ENCODE measurements at regions not wholly inside any gene's neighbourhood (a gene's known extent, or its start where the extent isn't known, plus 50 kb on each side); places are given as distances from the start of the nearest gene placed in this dataset.

GRCh38 chr5:88391991-88392390, 123.3 kb upstream of the TMEM161B start:
- Histone ChIP-seq H3K9me3 (no peaks in the 10 kb centered on the region), H3K36me3 (no peaks in the 10 kb centered on the region), H3K4me3 (no peak overlapping the region), H3K27me3 (no peaks in the 10 kb centered on the region), H3K27ac (no peak overlapping the region), H3K4me1 (peaks cover 0 to 14% (median 0%) of the 10 kb centered on the region in 4 donors)
- TF ChIP-seq EP300 (IDR thresholded peaks at IDR 0.05) (no peak), CTCF (IDR thresholded peaks at IDR 0.05) (no peak), POLR2A (IDR thresholded peaks at IDR 0.05) (no peak)
- WGBS, 2 donors = 40 to 49% methylated on average over 3 of the region's 3 CpGs
- no peak for DNase-seq (ENCODE audit: low spot score in 2 of 2)

- no peaks in the 10 kb centered on the region for H3K36me3 ChIP-seq
- H3K4me3 ChIP-seq = no peak overlapping the region
- TF ChIP-seq EP300 (IDR thresholded peaks at IDR 0.05) (no peak), CTCF (IDR thresholded peaks at IDR 0.05) (no peak), POLR2A (IDR thresholded peaks at IDR 0.05) (no peak)
- no peaks in the 10 kb centered on the region for H3K27me3 ChIP-seq
- H3K4me1 ChIP-seq = peaks cover 0 to 9% (median 0%) of the 10 kb centered on the region in 4 donors
- no peak for DNase-seq (ENCODE audit: low spot score in 2 of 2)
- H3K27ac ChIP-seq = no peak overlapping the region
- H3K9me3 ChIP-seq = no peaks in the 10 kb centered on the region
- 73 to 86% methylated on average over 8 of the region's 8 CpGs for WGBS, 2 donors
Measured at GRCh38 chr5:88391116-88391515, 122.5 kb upstream of the TMEM161B start.

GRCh38 chr5:88390481-88390880, 121.8 kb upstream of the TMEM161B start:
- Histone ChIP-seq H3K4me1 (peaks cover 0 to 9% (median 0%) of the 10 kb centered on the region in 4 donors), H3K4me3 (no peak overlapping the region), H3K27ac (no peak overlapping the region), H3K36me3 (no peaks in the 10 kb centered on the region), H3K27me3 (no peaks in the 10 kb centered on the region), H3K9me3 (no peaks in the 10 kb centered on the region)
- DNase-seq (ENCODE audit: low spot score in 2 of 2) = no peak
- TF ChIP-seq POLR2A (IDR thresholded peaks at IDR 0.05) (no peak), CTCF (IDR thresholded peaks at IDR 0.05) (no peak), EP300 (IDR thresholded peaks at IDR 0.05) (no peak)
- WGBS, 2 donors = 77 to 90% methylated on average over 2 of the region's 2 CpGs

- no peak overlapping the region for H3K4me3 ChIP-seq
- no peaks in the 10 kb centered on the region for H3K36me3 ChIP-seq
- no peak for DNase-seq (ENCODE audit: low spot score in 2 of 2)
- no peak for TF ChIP-seq POLR2A (IDR thresholded peaks at IDR 0.05)
- no peak for TF ChIP-seq CTCF (IDR thresholded peaks at IDR 0.05)
- no peak for TF ChIP-seq EP300 (IDR thresholded peaks at IDR 0.05)
- 33 to 37% methylated on average over 6 of the region's 6 CpGs for WGBS, 2 donors
- H3K4me1 ChIP-seq = peaks cover 0 to 9% (median 0%) of the 10 kb centered on the region in 4 donors
- H3K27ac ChIP-seq = no peak overlapping the region
- H3K27me3 ChIP-seq = no peaks in the 10 kb centered on the region
- no peaks in the 10 kb centered on the region for H3K9me3 ChIP-seq
Measured at GRCh38 chr5:88390096-88390441, 121.4 kb upstream of the TMEM161B start.

GRCh38 chr5:88389338-88390095, 120.9 kb upstream of the TMEM161B start:
- 52 to 58% methylated on average over 4 of the region's 4 CpGs for WGBS, 2 donors
- H3K4me3 ChIP-seq = peak overlapping the region in 1 of 4 donors; percentile 20
- H3K27ac ChIP-seq = peak overlapping the region in 1 of 4 donors; percentile 45
- no peaks in the 10 kb centered on the region for H3K9me3 ChIP-seq
- no peak for DNase-seq (ENCODE audit: low spot score in 2 of 2)
- H3K27me3 ChIP-seq = no peaks in the 10 kb centered on the region
- H3K4me1 ChIP-seq = peaks cover 0 to 9% (median 0%) of the 10 kb centered on the region in 4 donors
- TF ChIP-seq EP300 (IDR thresholded peaks at IDR 0.05) (no peak), POLR2A (IDR thresholded peaks at IDR 0.05) (no peak), CTCF (IDR thresholded peaks at IDR 0.05) (no peak)
- H3K36me3 ChIP-seq = no peaks in the 10 kb centered on the region
